ENCODE measurements at regions not wholly inside any gene's neighbourhood (a gene's known extent, or its start where the extent isn't known, plus 50 kb on each side); places are given as distances from the start of the nearest gene placed in this dataset.

GRCh38 chr12:67871231-67871630, 118.0 kb upstream of the IFNG-AS1 start:
- no peak overlapping the region for H3K14ac ChIP-seq (ENCODE audit: insufficient read length)
- WGBS, 2 experiments (ENCODE audit: extremely low coverage in 1 of 2, insufficient coverage in 1 of 2, insufficient read length in 1 of 2, insufficient replicate concordance in 2 of 2, low coverage in 1 of 2, low lambda C conversion rate in 2 of 2, missing lambda C conversion rate in 1 of 2), result 94% methylated on average over 4 of the region's 4 CpGs; no CpG with 5 or more reads in 1 of the 2 experiments
- POLR2A ChIA-PET (ENCODE audit: partially characterized antibody), result no interaction called here
- no peak overlapping the region for H4K8ac ChIP-seq (ENCODE audit: extremely low read depth, insufficient read depth, low read length)
- no peak overlapping the region for H2AFZ ChIP-seq (ENCODE audit: low read length)
- H3K9me3 ChIP-seq (ENCODE audit: insufficient read depth in 2 of 2, low read depth in 1 of 2, low read length in 1 of 2), result peaks cover 3% of the 10 kb centered on the region in 2 experiments; a peak in 1 of 4 replicates
- H3K4me2 ChIP-seq (ENCODE audit: insufficient read depth in 1 of 2, low read depth in 2 of 2, low read length in 2 of 2), result no peak overlapping the region
- H3K79me1 ChIP-seq (ENCODE audit: low read depth, low read length), result no peaks in the 10 kb centered on the region
- H3K4me1 ChIP-seq (replicated peaks in 1 of 4; ENCODE audit: control insufficient read depth in 3 of 4, insufficient read depth in 4 of 4, low read length in 3 of 4), result peaks cover 2 to 3% (median 3%) of the 10 kb centered on the region in 4 experiments; a peak in 6 of 7 replicates
- FAIRE-seq, result no peak
- no peak overlapping the region for H2BK20ac ChIP-seq (ENCODE audit: low read length)
- no peak for DNase-seq (ENCODE audit: low read depth in 1 of 2, low spot score in 2 of 2)
- H3K27ac ChIP-seq (ENCODE audit: low read depth, low read length), result no peak overlapping the region
- CTCF ChIA-PET (ENCODE audit: partially characterized antibody), result interaction anchor here (0.9 to 2.4 kb wide), 2 partner anchors 10 to 20 kb away, joined by 3 to 6 read pairs; no protein-coding TSS in a partner anchor
- no peak overlapping the region for H3K4me3 ChIP-seq (ENCODE audit: extremely low read depth in 1 of 4, insufficient read depth in 2 of 4, low read depth in 3 of 4, low read length in 4 of 4)
- H3K36me3 ChIP-seq (ENCODE audit: control insufficient read depth in 2 of 4, insufficient read depth in 4 of 4, low read length in 3 of 4), result no peaks in the 10 kb centered on the region
- H4K5ac ChIP-seq (ENCODE audit: insufficient read length, low read depth, low read length), result no peak overlapping the region
- H2BK120ac ChIP-seq (replicated peaks; ENCODE audit: low read depth, low read length), result no peak overlapping the region
- no peaks in the 10 kb centered on the region for H4K20me1 ChIP-seq (replicated peaks in 1 of 2; ENCODE audit: control insufficient read depth in 1 of 2, insufficient read depth in 2 of 2, low read length in 2 of 2)
- no peak overlapping the region for H3K23ac ChIP-seq (ENCODE audit: insufficient read length)
- no peak overlapping the region for H3K56ac ChIP-seq (replicated peaks; ENCODE audit: insufficient read length, low read depth, low read length)
- no peaks in the 10 kb centered on the region for H3K23me2 ChIP-seq (ENCODE audit: low read depth, low read length)
- H2BK15ac ChIP-seq (ENCODE audit: low read length), result no peak overlapping the region
- H3K4ac ChIP-seq (replicated peaks; ENCODE audit: insufficient read length, low read depth, low read length), result no peak overlapping the region
- no peak overlapping the region for H3K9ac ChIP-seq (replicated peaks in 1 of 4; ENCODE audit: extremely low read depth in 1 of 4, low read depth in 3 of 4, low read length in 3 of 4)
- H2AK5ac ChIP-seq (ENCODE audit: low read depth, low read length), result no peak overlapping the region
- H3K27me3 ChIP-seq (replicated peaks in 1 of 4; ENCODE audit: control insufficient read depth in 3 of 4, extremely low read depth in 1 of 4, insufficient read depth in 3 of 4, low read length in 3 of 4), result no peaks in the 10 kb centered on the region
- no peak overlapping the region for H3K18ac ChIP-seq (ENCODE audit: extremely low read depth, low read length)
- no peak overlapping the region for H2BK12ac ChIP-seq (ENCODE audit: low read depth, low read length)
- H3K79me2 ChIP-seq (ENCODE audit: control insufficient read depth in 1 of 2, insufficient read depth in 2 of 2, low read length in 2 of 2), result no peaks in the 10 kb centered on the region
- no peak overlapping the region for H4K91ac ChIP-seq (replicated peaks; ENCODE audit: insufficient read length, low read length)
- H2BK5ac ChIP-seq (ENCODE audit: low read depth, low read length), result no peak overlapping the region
- TF ChIP-seq EGR1 (IDR thresholded peaks at IDR 0.05; ENCODE audit: borderline replicate concordance, low read depth, low read length) (no peak), ZNF274 (IDR thresholded peaks at IDR 0.05; ENCODE audit: borderline replicate concordance, extremely low read depth, low read length) (no peak), MAX (IDR thresholded peaks at IDR 0.05) (no peak), CBX8 (IDR thresholded peaks at IDR 0.05; ENCODE audit: borderline replicate concordance, low read depth, low read length) (no peak), HDAC2 (IDR thresholded peaks at IDR 0.05; ENCODE audit: borderline replicate concordance in 1 of 2, low read depth in 2 of 2, low read length in 2 of 2) (no peak), RXRA (IDR thresholded peaks at IDR 0.05; ENCODE audit: insufficient read depth, low read depth, low read length) (no peak), HDAC6 (IDR thresholded peaks at IDR 0.05; ENCODE audit: low read depth, low read length) (no peak), POLR2AphosphoS5 (IDR thresholded peaks at IDR 0.05; ENCODE audit: low read depth, low read length) (no peak), RFX5 (IDR thresholded peaks at IDR 0.05; ENCODE audit: borderline replicate concordance, low read depth, low read length) (no peak), ATF2 (IDR thresholded peaks at IDR 0.05; ENCODE audit: low read length) (no peak), SIN3A (conservative IDR thresholded peaks at IDR 0.05 in 1 of 2, IDR thresholded peaks at IDR 0.05 in 1 of 2; ENCODE audit: low read depth in 1 of 2, low read length in 2 of 2) (no peak), NANOG (IDR thresholded peaks at IDR 0.05; ENCODE audit: insufficient read depth, low read depth, low read length, poor library complexity, severe bottlenecking) (no peak)

All from H1 (cell line).